Activated CD8-positive, alpha-beta memory T cell treated with anti-CD3 and anti-CD28 coated beads, Interleukin-2, amount 50 U/mL, for 24 hours (primary cell): ENCODE measurements at regions not wholly inside any gene's neighbourhood (a gene's known extent, or its start where the extent isn't known, plus 50 kb on each side); places are given as distances from the start of the nearest gene placed in this dataset.

ENCODE experiments used
- DNase-seq: peaks from one replicate; pipeline ENCODE4 v3.0.0-alpha.2; 2020; ENCODE audit errors: extremely low read depth

GRCh38 chr2:72004201-72004915 lies 143.3 kb downstream of the CYP26B1 start:
- no peak for DNase-seq

- no peak for DNase-seq
These were observed 143.9 kb downstream of the CYP26B1 start for GRCh38 chr2:72003796-72004195.

DNA sequence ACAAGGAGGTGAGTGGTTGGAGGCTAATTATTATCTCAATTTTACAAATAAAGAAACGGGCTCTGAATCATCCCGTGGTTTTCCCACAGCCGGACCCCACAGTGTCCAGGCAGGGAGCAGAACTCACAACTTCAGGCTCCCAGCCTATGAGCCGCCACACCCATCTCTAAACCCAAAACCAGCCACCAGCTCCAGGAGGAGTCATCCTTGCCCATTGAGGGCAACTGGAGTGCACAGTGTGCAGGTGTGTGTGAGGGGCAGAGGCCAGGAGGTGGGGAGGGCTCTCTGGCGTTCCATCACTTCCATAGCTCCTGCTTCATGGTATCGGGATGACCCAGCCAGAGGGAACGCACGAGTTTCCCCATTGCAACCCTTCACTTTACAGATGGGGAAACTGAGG lies 144.5 kb downstream of the CYP26B1 start:
- no peak for DNase-seq

- DNase-seq, result no peak
These were observed 145.5 kb downstream of the CYP26B1 start for GRCh38 chr2:72001937-72002690.

DNA sequence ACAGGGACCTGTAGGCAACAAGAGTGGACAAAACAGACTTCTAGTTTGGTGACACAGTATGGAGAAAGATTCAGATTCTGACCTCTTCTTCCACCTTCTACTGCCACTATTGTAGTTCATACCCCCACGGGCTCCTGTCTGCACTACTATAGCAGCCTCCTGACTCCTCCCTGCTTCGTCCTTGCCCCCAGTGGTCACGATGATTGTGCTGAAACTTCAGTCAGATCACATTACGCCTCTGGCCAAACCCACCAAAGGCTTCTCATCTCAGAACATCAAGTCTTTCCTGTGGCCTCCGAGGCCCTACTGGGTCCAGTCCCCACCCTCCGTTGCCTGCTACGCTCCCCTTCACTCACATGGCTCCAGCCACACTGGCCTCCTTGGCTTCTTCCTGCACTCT lies 147.6 kb downstream of the CYP26B1 start:
- DNase-seq, result no peak

GRCh38 chr2:71999580-71999979 lies 148.1 kb downstream of the CYP26B1 start:
- no peak for DNase-seq

DNA sequence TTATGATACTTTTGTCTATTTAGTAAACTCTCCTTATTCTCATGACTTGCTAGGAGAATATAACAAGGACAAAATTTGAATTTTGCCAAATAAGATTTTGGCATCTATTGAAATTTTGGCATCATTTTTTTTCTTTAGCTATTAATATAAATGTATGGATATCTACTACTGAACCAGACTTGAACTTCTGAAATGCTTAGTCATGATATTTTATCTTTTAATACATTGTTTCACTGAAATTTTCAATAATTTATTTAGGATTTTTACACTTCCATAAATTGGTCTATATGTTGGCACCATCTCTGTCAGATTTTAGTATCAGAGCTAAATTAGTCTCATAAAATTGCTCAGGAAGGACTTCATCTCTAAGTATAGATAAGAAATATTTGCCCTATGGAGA lies 149.8 kb downstream of the CYP26B1 start:
- DNase-seq, result no peak

- no peak for DNase-seq
These were observed 152.5 kb downstream of the CYP26B1 start for GRCh38 chr2:71995067-71995665.

DNA sequence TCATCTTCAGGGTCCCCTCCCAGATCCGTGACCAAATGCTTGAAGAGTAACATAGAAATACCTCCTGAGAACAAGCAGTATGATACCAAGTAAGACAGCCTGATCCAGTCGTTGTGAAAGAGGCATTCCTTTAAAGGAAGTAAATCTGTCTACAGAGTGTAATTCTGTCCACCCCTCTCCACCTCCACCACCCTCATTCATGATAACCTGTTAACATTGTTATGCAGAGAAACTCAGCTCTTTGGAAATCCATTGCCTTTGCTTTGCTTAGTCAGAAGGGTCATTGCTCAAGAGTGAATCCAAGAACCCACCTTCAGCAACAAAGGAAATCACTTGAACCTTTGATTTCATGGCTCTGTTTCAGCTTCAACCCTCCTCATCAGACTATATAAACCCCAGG lies 155.6 kb downstream of the CYP26B1 start:
- no peak for DNase-seq

GRCh38 chr2:71991397-71991796 lies 156.3 kb downstream of the CYP26B1 start:
- no peak for DNase-seq

GRCh38 chr2:71990826-71991225 lies 156.8 kb downstream of the CYP26B1 start:
- no peak for DNase-seq

- DNase-seq, result no peak
These were observed 157.5 kb downstream of the CYP26B1 start for GRCh38 chr2:71990122-71990521.

GRCh38 chr2:71989671-71990070 lies 158.0 kb downstream of the CYP26B1 start:
- no peak for DNase-seq

GRCh38 chr2:71988170-71988569 lies 159.5 kb downstream of the CYP26B1 start:
- DNase-seq, result no peak

DNA sequence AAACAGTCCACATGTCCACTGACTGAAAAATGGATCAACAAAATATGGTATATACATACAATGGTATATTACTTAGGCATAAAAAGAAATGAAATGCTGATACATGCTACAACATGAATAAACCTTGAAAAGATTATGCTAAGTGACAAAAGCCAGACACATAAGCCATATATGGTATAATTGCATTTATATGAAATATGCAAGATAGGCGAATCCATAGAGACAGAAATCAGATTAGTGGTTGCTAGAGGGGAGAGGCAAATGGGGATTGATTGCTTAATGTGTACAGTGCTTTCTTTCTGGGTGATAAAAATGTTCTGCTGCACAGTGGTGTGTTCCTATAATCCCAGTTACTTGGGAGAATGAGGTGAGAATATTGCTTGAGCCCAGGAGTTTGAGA lies 171.0 kb downstream of the CYP26B1 start:
- no peak for DNase-seq

- DNase-seq, result no peak
These were observed 172.8 kb downstream of the CYP26B1 start for GRCh38 chr2:71974846-71975245.

DNA sequence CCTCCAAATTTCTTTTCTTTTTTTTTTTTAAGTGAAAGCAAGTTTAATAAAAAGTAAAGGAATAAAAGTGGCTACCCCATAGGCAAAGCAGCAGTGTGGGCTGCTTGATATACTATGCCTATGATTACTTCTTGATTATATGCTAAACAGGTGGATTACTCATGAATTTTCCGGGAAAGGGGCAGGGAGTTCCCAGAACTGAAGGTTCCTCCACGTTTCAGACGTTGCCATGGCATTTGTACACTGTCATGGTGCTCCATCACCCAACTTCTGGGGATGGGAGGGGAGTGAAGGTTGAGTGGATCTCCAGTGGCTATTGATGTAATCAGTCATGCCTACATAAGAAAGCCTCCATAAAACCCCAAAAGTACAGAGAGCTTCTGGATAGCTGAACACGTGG lies 176.2 kb downstream of the CYP26B1 start:
- DNase-seq, result no peak

DNA sequence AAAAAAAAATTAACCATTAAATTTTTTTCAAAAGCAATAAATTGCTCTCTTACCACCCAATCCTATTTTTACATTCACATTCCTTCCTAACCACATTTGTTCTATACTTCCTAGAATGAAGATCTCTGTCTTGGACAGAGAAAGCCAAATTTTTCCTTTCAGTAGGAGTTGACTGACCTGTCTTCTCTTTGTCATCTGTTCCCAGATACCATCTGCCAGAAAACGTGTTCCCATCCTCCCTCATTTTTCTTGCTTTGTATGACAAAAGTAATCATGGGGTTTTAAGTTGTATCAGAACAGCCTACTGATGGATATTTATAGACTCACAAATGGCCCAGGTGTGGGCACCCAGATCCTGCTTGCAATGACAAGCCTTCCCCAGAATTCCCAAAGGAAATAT lies 182.1 kb downstream of the CYP26B1 start:
- DNase-seq, result no peak

GRCh38 chr2:71962911-71963694 lies 184.6 kb downstream of the CYP26B1 start:
- no peak for DNase-seq

DNA sequence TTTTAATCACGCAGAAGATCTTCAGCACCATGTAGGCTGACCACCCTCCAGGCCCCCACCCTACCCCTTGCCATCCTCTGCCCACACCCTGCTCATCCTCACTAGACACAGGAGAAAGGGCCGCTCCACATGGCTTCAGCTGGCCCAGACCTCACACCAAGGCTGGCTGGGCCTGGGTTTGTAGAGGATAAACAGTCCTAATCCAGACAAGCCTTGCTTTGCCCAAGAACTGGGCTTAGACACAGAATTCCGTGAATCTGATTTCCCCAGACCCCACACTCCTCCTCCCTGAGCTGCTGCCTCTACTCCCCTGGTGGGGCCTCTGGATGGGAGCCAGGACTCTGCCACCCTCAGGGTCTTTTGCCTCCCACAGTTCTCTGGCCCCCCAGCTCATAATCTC lies 185.3 kb downstream of the CYP26B1 start:
- DNase-seq, result no peak

DNA sequence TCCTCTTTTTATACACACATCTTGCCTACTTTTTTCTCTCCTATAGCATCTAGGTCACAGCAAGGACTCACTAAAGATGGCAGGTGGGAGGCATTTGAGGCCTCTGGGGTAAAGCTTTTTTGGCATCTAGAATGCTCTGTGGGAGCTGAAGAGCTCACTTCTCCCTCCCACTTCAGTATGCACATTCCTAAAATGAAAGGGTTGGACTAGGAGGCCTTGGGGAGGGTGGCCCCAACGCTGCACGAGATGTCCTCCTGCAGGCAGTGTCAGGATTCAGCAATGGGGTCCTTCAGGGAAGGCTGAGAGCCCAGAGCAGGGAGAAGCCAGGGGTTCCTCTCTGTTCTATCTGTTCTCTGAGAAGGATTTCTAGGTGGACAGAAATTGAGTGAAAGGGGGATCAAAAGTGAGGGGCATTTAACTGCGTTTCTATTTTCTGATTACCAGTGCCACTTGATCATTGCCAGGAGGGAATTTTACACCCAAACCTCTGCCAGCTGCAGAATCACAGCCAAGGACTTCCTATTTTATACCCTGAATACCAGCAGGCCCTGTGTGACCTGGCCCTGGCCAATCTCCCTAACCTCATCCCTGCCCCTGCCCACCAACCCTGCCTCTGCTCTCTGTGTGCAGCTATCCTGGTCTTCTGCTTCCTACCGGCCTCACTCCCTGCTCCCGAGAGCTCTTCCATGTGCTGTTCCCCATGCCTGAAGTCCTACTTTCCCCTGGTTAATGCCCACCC lies 186.2 kb downstream of the CYP26B1 start:
- DNase-seq, result no peak

- no peak for DNase-seq
These were observed 188.2 kb downstream of the CYP26B1 start for GRCh38 chr2:71959494-71959893.
